HG02870 (cell line): ENCODE measurements at regions not wholly inside any gene's neighbourhood (a gene's known extent, or its start where the extent isn't known, plus 50 kb on each side); places are given as distances from the start of the nearest gene placed in this dataset.
"Not testable (repeated sequence)": the region's sequence is repeated elsewhere in the genome, so short reads cannot be mapped to it uniquely, and the experiment has no call there.

ENCODE experiments used
- ATAC-seq: cut with Tn5 transposase; IDR thresholded peaks from one replicate; pipeline ENCODE4 v1.9.1; 2021; ENCODE audit warnings: mild to moderate bottlenecking, moderate library complexity; ENCODE audit not compliant: unreplicated experiment

DNA sequence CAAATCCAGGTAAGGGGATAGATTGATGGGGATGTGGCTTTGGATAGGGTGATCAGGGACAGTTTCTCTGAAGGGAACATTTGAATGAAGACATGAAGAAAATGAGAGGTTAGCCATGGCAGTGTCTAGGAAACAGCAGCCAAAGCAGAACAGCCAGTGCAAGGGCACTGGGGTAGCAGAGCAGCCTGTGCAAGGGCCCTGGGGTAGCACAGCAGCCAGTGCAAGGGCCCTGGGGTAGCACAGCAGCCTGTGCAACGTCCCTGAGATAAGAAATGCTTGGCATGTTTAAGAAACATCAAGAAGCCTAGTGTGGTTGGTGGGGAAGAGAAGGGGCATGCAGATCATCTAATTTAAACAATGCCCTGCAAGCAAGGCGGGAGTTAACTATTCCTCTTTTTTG lies 128.5 kb downstream of the IRX5 start:
- no peak for ATAC-seq

DNA sequence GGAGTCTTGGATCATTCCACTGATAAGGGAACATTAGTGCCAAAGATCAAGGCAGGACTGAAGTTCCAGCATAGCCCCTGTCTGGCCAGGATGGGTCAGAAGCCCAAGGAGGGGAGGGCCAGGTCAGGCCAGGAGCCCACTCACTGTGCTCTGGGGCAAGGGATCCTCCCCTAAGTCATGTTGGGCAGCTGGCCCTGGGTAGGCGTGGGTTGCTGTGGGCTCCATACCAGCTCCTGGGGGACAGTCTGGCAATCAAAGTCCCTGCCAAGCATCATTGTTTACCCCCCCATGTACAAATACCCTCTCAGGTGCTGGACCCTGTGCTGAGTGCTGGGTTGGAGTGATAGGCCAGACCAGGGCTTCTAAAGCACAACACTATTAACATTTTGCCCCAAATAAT lies 130.5 kb downstream of the IRX5 start:
- no peak for ATAC-seq

DNA sequence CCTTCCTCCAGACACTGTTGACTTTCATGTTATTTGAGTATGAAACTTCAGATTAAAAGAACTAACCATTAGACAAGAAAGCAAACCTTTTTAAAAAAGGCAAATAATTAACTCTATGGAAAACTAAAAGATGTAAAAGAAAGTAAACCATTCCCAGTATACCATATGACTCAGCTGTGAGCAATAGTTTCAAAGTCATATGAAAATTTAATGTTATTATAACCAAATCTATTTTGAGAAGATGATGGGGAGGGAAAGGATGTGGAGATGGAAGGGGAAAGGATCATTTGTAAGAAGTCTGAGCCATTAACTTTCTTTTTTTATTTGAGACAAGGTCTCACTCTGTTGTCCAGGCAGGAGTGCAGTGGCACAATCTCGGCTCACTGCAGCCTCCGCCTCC lies 131.8 kb downstream of the IRX5 start:
- ATAC-seq = no peak

DNA sequence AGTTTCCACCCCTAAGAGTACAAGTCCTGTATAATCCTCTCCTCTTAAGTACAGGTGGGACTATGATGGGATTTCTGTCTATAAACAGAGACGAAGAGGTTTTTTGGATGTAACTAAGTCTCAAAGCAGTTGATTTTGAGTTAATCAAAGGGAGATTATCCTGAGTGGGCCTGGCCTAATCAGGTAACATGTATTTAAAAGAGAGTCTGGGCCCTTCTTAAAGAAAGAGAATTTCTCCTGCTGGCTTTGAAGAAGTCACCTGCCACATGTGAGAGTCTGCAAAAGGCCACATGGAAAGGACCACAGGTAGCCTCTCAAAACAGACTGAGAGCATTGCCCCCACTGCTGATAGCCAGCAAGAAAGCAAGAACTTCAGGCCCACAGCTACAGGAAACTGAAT lies 142.3 kb downstream of the IRX5 start:
- ATAC-seq = no peak

DNA sequence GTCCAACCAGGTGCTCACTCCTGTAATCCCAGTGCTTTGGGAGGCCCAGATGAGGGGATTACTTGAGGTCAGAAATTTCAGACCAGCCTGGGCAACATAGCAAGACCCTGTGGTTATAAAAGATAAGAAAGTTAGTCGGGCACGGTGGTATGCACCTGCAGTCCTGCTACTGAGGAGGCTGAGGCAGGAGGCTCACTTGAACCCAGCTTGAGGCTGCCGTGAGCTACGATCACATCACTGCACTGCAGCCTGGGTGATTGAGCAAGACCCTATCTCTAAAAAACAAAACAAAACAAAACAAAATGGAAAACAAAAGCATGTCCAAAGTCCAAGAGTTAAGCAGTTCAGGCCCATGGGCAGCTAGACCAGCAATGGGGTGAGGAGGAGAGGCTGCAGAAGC lies 143.2 kb downstream of the IRX5 start:
- ATAC-seq = no peak

DNA sequence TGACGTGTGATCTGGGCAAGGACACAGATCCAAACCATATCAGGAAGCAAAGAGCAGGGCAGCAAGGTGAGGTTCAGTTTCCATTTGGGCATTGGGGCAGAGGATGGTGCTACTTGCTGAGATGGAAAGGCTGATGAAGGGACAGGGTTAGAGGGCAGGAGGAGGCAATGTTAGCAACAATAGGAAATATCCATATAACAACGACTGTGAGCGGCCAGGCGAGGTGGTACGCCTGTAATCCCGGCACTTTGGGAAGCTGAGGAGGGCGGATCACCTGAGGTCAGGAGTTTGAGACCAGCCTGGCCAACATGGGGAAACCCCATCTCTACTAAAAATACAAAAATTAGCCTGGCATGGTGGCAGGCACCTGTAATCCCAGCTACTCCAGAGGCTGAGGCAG lies 144.5 kb downstream of the IRX5 start:
- not testable (repeated sequence) for ATAC-seq

DNA sequence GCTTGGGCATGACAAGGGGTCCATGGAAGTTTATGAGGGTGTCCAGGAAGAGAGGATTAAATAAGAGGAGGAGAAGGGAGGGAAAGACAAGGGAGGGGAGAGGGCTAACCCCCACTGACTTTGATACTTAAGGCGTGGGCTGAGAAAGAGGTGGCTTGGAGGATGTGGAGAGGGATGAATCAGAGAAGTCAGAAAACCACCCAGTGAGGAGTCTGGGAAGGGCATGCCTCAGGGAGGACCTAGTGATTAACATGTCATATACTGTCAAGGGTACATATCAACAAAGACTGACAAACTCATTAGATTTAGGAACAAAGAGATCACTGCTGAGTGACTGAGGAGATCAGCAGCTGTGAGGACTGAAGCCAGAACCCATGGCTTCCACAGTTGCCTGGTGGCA lies 145.4 kb downstream of the IRX5 start:
- no peak for ATAC-seq

DNA sequence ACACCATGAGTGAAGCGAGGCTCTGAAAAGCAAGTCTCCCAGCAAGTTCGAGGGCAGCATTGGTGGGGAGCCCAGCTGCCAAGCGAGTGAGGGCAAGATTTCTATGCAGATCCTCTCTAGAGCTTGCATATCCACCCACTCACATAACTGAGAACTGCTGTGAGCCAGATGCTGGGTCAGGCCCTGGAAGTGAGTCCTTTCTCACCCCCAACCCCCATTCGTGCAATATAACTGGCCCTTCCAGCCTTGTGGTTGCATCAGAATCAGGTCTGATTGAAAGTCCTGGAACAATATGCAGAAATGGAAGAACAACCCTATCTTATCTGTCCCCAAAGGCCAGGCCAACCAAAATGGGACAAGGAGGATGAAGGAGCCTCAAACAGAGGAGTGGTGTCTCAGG lies 146.6 kb downstream of the IRX5 start:
- ATAC-seq = no peak

DNA sequence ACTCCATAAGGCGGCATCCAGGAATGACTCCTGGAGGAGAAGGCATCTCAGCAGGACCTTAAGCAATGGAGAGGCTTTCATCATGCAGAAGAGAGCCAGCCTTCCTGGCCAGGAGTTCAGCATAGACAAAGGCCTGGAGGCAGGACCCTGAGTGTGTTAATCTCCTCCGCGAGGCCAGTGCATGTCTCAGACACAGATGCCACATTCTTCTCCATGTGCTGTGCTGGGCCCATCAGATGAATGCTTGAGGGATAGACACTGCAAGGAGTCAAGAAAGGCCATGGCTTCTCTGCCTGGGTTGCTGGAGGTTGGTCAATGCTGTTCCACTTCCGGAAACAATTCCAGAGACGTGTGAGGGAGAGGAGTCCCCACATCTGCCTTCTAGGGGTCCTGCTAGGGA lies 147.5 kb downstream of the IRX5 start:
- ATAC-seq = no peak

DNA sequence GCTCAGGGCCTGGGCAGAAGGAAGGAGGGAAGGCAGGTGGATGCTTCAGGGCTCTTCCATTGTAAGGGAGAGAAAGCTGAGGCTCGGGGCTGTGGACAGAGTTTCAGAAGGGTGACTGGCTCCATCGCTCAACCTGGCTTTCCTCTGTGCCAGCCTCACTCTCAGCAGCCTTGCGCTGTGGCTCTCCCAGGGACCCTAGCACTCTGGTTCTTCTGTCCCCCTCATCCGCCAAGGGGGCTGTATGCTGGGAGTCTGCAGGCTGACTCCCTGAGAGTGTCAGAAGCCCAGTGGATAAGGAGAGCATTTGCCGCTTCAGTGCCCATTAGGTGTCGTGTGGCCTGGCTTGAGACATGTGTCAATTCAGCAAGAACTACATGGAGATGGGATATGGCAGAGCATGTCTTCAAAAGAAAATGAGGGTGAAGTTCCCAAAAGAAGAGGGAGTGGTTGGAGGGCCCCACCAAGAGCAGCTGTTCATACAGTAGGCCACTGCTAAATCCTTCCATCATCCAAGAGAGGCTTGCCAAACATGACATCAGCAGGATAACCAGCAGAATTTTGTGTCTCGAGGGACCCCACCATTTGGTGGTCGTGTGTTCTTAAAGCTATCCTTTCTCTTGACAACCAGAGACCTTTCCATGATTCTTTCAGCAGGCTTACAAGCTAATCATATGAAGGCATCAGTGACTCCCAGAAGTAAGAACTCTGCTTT lies 148.2 kb downstream of the IRX5 start:
- ATAC-seq = no peak

DNA sequence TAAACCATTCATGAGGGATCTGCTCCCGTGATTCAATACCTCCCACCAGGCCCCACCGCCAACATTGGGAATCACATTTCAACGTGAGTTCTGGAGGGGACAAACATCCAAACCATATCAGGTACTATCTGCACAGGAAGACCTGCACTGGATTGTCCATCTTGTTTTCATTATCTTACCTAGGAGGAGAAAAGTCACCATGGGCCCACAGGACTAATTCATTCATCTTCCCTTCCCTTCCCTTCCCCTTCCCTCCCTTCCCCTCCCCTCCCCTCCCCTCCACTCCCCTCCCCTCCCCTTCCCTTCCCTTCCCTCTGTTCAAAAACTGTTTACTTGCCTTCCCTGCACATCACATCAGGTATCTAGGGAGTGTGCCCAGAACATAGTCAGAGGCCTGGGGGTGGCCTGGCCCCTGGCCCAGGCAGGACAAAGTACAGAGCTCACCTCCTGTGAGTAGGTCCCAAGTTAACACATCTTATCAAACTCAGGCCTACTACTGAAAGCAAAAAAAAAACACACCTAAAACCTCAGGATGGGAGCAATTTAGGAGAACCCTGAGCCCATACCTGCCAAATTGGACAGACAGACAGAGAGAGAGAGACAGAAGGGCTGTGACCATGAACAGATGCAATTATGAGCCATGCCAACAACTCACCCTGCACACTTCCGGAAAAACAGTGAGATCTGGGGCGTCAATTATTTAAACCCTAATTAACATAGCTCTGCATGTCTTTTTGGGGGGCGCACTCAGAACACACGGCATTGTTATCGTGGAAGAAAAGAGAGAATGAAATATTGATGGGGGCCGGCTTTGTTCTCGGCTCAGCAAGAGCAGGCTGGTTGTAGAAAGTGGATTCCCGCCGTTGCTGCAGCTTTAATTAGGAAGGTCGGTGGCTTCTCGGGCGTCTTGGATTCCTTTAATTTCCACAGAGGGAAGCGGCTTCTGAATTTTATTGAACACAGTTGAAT lies 151.2 kb downstream of the IRX5 start:
- no peak for ATAC-seq

DNA sequence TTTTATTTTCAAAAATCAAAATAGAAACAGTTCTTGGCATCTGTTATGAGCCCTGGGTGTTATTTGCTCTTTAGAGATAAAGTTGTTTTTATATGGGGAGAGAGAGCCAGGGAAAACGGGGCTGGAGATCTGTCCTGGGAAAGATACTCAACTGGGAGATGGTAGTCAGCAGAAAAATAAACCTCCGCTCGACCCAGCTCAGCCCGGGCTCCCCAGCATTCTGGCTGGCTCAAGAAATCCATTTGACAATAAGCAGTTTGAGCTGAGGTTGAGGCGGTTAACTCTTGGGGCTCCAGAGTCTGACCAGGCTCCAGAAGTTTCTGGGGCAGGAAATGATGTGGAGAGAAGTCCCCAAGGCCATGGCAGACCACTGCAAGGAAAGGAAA lies 151.9 kb downstream of the IRX5 start:
- ATAC-seq = no peak

DNA sequence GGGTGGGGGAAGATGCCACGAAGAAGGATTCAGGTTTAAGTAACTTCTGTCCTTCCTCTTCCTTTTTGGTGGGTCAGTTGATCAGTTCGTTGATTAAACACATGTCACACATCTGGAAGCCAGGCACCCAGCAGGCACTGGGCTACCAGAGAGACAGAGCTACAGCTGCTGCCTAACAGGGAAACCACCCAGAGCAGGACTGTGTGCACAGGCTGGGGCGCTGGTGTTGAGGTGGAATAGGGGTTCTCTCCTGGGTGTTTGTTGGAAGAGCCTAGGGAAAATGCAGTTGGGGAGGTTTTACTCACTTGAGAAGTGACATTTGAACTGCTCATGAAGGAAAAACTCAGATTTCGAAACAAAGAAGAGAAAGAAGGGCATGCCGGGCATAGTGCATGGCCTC lies 152.4 kb downstream of the IRX5 start:
- ATAC-seq = no peak

DNA sequence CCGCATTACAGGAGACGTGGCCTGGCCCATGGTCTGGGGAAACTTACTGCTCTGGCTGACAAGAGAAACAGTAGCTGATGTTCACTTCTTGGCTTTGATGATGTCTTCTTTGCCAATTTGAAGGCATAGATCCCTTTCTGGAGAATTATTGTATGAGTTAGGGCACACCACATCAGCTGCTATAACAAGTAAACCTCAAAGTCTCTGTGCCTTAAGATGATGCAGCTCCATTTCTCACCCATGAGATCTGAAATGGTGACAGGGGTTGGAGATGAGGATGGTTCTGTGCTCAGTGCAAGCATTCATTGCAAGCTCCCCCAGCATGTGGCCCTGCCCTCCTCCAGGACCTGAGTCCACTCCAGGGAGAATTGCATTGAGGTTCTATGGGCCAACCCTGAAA lies 157.4 kb downstream of the IRX5 start:
- ATAC-seq = no peak

DNA sequence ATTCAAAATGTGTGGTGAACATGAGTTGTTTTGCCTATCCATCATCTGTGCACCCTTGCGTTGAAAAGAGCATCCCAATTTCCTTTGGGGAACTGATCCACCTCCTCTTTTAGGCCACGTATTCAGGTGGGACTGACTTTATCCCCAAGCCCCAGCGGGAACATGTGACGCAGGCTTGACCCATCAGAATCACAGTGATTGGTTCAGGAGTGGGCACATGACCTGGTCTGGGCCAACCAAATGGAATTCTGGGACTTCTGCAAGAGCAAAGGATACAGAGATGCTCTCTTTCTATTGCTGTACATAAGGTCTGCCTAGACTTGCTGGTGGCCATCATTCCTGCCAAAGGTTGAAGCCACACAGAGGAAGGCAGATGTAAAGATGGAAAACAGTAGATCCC lies 158.9 kb downstream of the IRX5 start:
- ATAC-seq = no peak

DNA sequence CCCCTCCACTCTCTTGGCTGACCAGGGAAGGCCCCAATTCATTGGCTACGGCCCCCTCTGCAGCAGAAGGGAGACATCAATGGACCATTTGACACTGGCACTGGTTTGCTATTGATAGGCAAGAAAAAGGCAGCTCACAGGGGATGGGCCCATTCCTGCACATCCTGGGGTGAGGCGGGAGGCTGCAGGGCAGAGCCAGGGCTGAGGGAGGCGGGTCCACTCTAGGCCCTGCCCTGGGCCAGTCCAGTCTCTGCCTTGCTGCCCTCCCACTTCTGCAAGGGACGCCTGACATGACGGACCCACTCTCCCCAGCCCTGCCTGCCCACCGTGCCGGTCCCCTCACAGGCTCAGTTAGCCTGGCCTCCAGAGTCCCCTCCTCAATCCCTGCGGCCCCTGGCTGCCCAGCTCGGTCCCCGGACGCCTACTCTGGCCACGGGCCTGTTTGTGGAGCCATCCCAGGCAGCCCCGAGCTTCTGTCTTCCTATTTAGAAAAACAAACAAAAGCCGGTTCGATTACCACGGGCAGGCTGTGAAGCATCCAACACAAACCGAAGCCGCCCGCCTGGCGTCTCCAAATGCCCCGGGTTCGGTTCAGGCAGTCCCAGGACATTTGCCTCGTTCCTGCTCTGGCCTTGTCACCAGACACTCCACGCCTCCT lies 160.7 kb downstream of the IRX5 start:
- no peak for ATAC-seq

DNA sequence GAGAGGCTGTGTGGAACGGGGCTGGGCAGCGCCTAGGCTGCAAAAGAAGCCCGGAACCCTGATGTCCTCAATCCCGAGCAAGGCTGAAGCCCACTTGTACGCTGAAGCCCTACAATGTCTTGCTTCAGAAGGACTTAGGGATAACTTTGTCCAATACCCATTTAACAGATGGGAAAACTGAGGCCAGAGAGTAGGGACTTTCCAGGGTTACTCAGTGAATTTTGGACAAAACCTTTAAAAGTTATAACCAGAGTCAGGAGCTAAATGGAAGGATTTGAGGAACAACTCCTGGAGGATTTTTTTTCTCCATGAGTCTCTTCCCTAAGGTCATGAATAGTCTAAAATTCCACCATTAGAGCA lies 161.2 kb downstream of the IRX5 start:
- ATAC-seq = no peak

DNA sequence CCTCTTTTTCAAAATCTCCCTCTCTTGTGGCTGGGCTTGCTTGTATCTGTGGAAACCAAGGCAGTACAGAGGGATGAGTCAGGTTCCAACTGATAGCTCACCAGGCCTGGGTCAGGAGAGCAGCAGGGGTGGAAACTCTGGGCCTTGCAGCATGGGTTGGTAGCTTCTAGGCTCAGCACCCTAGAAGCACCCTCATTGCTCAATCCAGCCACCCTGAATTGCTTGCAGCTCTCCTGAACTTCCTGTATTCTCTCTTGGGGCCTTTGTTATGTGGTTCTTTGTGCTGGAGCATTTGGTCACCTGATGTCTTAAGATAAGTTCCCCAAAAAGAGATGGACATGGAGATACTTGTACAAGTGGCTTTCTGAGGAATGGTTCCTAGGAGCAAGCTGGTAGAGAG lies 169.4 kb downstream of the IRX5 start:
- no peak for ATAC-seq

DNA sequence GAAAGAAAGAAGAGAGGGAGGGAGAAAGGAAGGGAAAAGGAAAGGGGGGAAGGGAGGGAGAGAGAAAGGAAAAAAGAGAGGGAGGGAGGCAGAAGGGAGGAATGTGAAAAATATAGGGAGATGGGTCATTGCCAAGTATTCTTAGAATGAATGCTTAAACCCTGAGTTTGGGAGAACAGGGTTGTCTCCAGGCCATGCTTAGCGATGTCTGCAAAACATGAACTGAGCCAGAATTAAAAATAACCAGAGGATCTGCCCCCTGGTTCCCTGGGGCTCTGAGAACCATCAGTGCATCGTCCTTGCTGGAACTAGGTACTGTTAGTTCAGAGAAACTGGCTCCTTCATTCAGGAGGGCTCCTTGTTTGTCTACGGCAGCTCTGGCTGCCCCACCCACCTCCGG lies 170.4 kb downstream of the IRX5 start:
- no peak for ATAC-seq

DNA sequence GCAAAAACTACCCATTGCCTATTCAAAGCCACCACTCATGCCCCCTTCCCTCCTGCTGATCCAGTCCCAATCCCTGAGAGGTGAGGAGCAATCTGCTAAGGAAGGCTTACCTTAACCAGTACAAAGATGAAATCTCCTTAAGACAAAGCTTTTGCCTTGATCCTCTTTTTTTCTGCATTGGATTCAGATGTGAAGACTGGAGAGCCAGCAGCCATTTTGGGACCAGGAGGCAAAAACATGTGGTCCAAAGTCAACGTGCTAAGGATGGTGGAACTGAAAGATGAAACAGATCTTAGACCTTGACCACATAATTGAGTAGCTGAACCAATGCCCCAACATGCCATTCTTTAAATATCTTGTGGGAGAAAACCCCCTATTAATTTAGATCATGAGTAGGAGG lies 171.4 kb downstream of the IRX5 start:
- no peak for ATAC-seq

DNA sequence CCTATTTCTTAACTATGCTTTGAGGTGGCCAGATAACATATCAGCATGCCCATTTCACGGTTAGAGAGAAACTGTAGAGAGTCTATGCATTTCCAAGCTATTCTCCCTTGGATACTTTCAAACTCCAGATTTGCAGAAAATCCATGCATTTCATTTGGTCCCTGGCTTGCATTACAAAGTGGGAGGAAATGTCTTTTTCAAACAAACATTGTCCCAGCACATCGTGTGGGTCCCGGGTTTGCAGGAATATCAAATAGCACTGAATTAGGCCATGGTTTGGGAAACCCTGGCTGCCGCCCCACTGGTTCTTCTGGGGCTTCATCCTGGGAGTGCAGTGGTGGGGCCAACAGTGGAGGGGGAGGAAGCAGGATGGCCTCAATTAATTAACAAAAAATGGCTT lies 171.9 kb downstream of the IRX5 start:
- ATAC-seq = no peak

DNA sequence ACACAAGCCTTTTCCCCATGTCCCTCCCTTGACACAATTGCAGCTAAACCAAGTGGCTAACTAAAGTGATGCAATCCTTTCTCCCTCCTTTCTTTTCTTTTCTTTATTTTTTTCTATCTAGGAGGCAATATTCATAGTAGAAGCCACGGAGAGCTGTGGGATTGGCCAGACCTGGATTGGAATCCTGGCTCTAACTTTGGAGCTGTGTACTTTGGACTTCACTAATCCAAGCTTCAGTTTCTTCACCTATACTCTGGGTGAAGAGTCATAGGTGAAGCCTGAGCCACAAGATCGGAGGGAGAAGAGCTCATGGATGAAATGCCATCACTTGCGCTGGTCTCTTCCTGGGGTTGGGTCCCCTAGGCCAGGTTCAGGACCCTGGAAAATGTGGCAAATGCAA lies 177.2 kb downstream of the IRX5 start:
- ATAC-seq = no peak
